IMR-90 (cell line): ENCODE measurements at regions not wholly inside any gene's neighbourhood (a gene's known extent, or its start where the extent isn't known, plus 50 kb on each side); places are given as distances from the start of the nearest gene placed in this dataset.

Experiments
- ATAC-seq: fragments of 200-7000 bp; cut with Tn5 transposase; 2 replicates; pipeline ENCODE4 v1.9.1; 2020; ENCODE audit warnings: low read depth, mild to moderate bottlenecking, moderate library complexity
- BruUV-seq: library from RNA; stranded (reverse); fragments of 400-500 nt; replicated peaks from 2 replicates; lab custom pipeline; 2021; lab: Mats Ljungman, UMichigan
- CTCF ChIA-PET: fragments of 300-600 bp; formaldehyde crosslinking; extraction: SDS; loops from one replicate; lab custom pipeline; 2021; ENCODE audit warnings: antibody characterized with exemption; lab: Yijun Ruan, JAX
- POLR2A ChIA-PET: fragments of 300-600 bp; sonication (Branson Sonifier 250); formaldehyde crosslinking; loops from one replicate; lab custom pipeline; 2022; ENCODE audit warnings: antibody characterized with exemption; ENCODE audit not compliant: unreplicated experiment; lab: Charles Lee
- DNase-seq: peaks from one replicate; pipeline ENCODE4 v3.0.0; 2013
- H2AFZ ChIP-seq: replicated peaks from 2 replicates; pipeline ENCODE3; 2013; ENCODE audit warnings: low read length, mild to moderate bottlenecking; ENCODE audit not compliant: poor library complexity
- H2AK5ac ChIP-seq: 2 replicates; pipeline ENCODE4 v1.6.1; 2013; ENCODE audit warnings: low read depth, low read length, inconsistent platforms
- H2AK9ac ChIP-seq: replicated peaks from 2 replicates; pipeline ENCODE3; 2013; ENCODE audit warnings: mild to moderate bottlenecking, low read depth, low read length, moderate library complexity; ENCODE audit not compliant: poor library complexity
- H2BK120ac ChIP-seq: 2 replicates; pipeline ENCODE4 v1.6.1; 2013; ENCODE audit warnings: low read depth, low read length, inconsistent platforms
- H2BK15ac ChIP-seq: 3 replicates; pipeline ENCODE4 v1.6.1; 2013; ENCODE audit warnings: low read depth, low read length, inconsistent platforms
- H2BK20ac ChIP-seq: 2 replicates; pipeline ENCODE4 v1.6.1; 2013; ENCODE audit warnings: low read depth, mild to moderate bottlenecking, inconsistent platforms, low read length, moderate library complexity
- H2BK5ac ChIP-seq: 2 replicates; pipeline ENCODE4 v1.6.1; 2013; ENCODE audit warnings: mild to moderate bottlenecking, low read depth, low read length, inconsistent platforms; ENCODE audit not compliant: poor library complexity, severe bottlenecking
- H3K14ac ChIP-seq: replicated peaks from 2 replicates; pipeline ENCODE4 v1.6.1; 2013; ENCODE audit warnings: low read depth, low read length, inconsistent platforms
- H3K18ac ChIP-seq: 2 replicates; pipeline ENCODE4 v1.6.1; 2013; ENCODE audit warnings: low read depth, low read length, control low read depth
- H3K23ac ChIP-seq: 2 replicates; pipeline ENCODE4 v1.6.1; 2013; ENCODE audit warnings: low read depth, low read length, inconsistent platforms
- H3K27ac ChIP-seq: 2 replicates; pipeline ENCODE4 v1.5.1; 2013; ENCODE audit warnings: mild to moderate bottlenecking, control low read depth, low read length; ENCODE audit not compliant: insufficient read depth
- H3K27me3 ChIP-seq: 2 replicates; pipeline ENCODE4 v1.6.1; 2013; ENCODE audit warnings: low read length; ENCODE audit not compliant: control insufficient read depth, insufficient read depth
- H3K36me3 ChIP-seq: 2 replicates; pipeline ENCODE4 v1.6.1; 2013; ENCODE audit warnings: low read length, mixed read lengths; ENCODE audit not compliant: control insufficient read depth, insufficient read depth
- H3K4ac ChIP-seq: 2 replicates; pipeline ENCODE4 v1.6.1; 2013; ENCODE audit warnings: low read depth, low read length, inconsistent platforms
- H3K4me1 ChIP-seq: 2 replicates; pipeline ENCODE4 v1.6.1; 2013; ENCODE audit warnings: low read length, mixed read lengths; ENCODE audit not compliant: control insufficient read depth, insufficient read depth
- H3K4me2 ChIP-seq: 2 replicates; pipeline ENCODE4 v1.6.1; 2013; ENCODE audit warnings: low read depth, mild to moderate bottlenecking, control low read depth, low read length, moderate library complexity
- H3K4me3 ChIP-seq: 2 replicates; pipeline ENCODE4 v1.5.1; 2013; ENCODE audit warnings: low read depth, mild to moderate bottlenecking, control low read depth, low read length, moderate library complexity; ENCODE audit not compliant: insufficient read depth
- H3K56ac ChIP-seq: 2 replicates; pipeline ENCODE4 v1.6.1; 2013; ENCODE audit warnings: low read length, inconsistent platforms; ENCODE audit not compliant: insufficient read depth; ENCODE audit errors: extremely low read depth
- H3K79me1 ChIP-seq, 2 experiments: 2 replicates each; pipeline ENCODE4 v1.6.1; 2013; ENCODE audit warnings: low read length in 2 of 2, inconsistent platforms in 1 of 2, low read depth in 1 of 2
- H3K9ac ChIP-seq: 2 replicates; pipeline ENCODE4 v1.6.1; 2013; ENCODE audit warnings: low read depth, low read length, control low read depth
- H3K9me1 ChIP-seq: 2 replicates; pipeline ENCODE4 v1.6.1; 2013; ENCODE audit warnings: low read length, inconsistent platforms; ENCODE audit not compliant: insufficient read depth
- H3K9me3 ChIP-seq: 2 replicates; pipeline ENCODE4 v1.6.1; 2013; ENCODE audit warnings: low read length; ENCODE audit not compliant: control insufficient read depth, insufficient read depth
- H4K20me1 ChIP-seq: 2 replicates; pipeline ENCODE4 v1.6.1; 2013; ENCODE audit warnings: low read length, inconsistent platforms; ENCODE audit not compliant: insufficient read depth
- H4K5ac ChIP-seq: 2 replicates; pipeline ENCODE4 v1.6.1; 2013; ENCODE audit warnings: mild to moderate bottlenecking, low read depth, low read length, control low read depth
- H4K8ac ChIP-seq, 2 experiments: 2 replicates each; pipeline ENCODE4 v1.6.1; 2013; ENCODE audit warnings: low read depth in 2 of 2, low read length in 2 of 2, control low read depth in 1 of 2, inconsistent platforms in 1 of 2
- H4K91ac ChIP-seq: 2 replicates; pipeline ENCODE4 v1.6.1; 2013; ENCODE audit warnings: low read depth, low read length, inconsistent platforms; ENCODE audit not compliant: insufficient read depth
- CEBPB ChIP-seq: IDR thresholded peaks from 2 replicates; pipeline ENCODE4 v1.6.1; 2012; ENCODE audit warnings: low read depth, low read length, improper control_type of control experiment
- CHD1 ChIP-seq: IDR thresholded peaks from 2 replicates; pipeline ENCODE4 v1.6.1; 2012; ENCODE audit warnings: low read depth, low read length, improper control_type of control experiment
- CTCF ChIP-seq: conservative IDR thresholded peaks from 2 replicates; pipeline ENCODE4 v1.5.1; 2012; ENCODE audit warnings: mild to moderate bottlenecking, low read depth, low read length, improper control_type of control experiment
- FOS ChIP-seq: fragments of 150-350 bp; IDR thresholded peaks from 2 replicates; pipeline ENCODE4 v1.6.1; 2016; ENCODE audit warnings: low read depth, low read length
- MAFK ChIP-seq: IDR thresholded peaks from 2 replicates; pipeline ENCODE4 v1.6.1; 2012; ENCODE audit warnings: low read depth, low read length, improper control_type of control experiment
- MAZ ChIP-seq: IDR thresholded peaks from 2 replicates; pipeline ENCODE4 v1.6.1; 2012; ENCODE audit warnings: low read depth, mild to moderate bottlenecking, low read length, improper control_type of control experiment, moderate library complexity, borderline replicate concordance
- MXI1 ChIP-seq: IDR thresholded peaks from 2 replicates; pipeline ENCODE4 v1.6.1; 2012; ENCODE audit warnings: low read depth, mild to moderate bottlenecking, low read length, moderate library complexity, borderline replicate concordance
- NFE2L2 ChIP-seq: fragments of 150-350 bp; IDR thresholded peaks from 2 replicates; pipeline ENCODE4 v1.6.1; 2016; ENCODE audit warnings: low read depth, mild to moderate bottlenecking, low read length
- POLR2A ChIP-seq: IDR thresholded peaks from 2 replicates; pipeline ENCODE4 v1.6.1; 2012; ENCODE audit warnings: mild to moderate bottlenecking, low read depth, low read length
- RAD21 ChIP-seq: IDR thresholded peaks from 2 replicates; pipeline ENCODE4 v1.6.1; 2012; ENCODE audit warnings: low read length, improper control_type of control experiment
- RFX5 ChIP-seq: IDR thresholded peaks from 2 replicates; pipeline ENCODE4 v1.8.0; 2012; ENCODE audit warnings: low read depth, mild to moderate bottlenecking, low read length, moderate library complexity
- SMC3 ChIP-seq: fragments of 150-350 bp; IDR thresholded peaks from 2 replicates; pipeline ENCODE4 v1.6.1; 2016; ENCODE audit warnings: low read depth, mild to moderate bottlenecking, antibody characterized with exemption, low read length, moderate library complexity
- USF2 ChIP-seq: fragments of 150-350 bp; IDR thresholded peaks from 2 replicates; pipeline ENCODE4 v1.6.1; 2017; ENCODE audit warnings: mild to moderate bottlenecking, antibody characterized with exemption, low read length, low read depth
- dilution Hi-C: fragments of 300-500 bp; cut with HindIII; formaldehyde crosslinking; loops from one replicate; pipeline ENCODE4 v1.14.3; 2018; ENCODE audit warnings: low sequenced_read_pairs; ENCODE audit not compliant: unreplicated experiment
- in situ Hi-C: fragments of 300-500 bp; cut with MboI; formaldehyde crosslinking; loops from 3 replicates; pipeline ENCODE4 v1.14.3; 2019; ENCODE audit warnings: low sequenced_read_pairs, inconsistent platforms, mixed read lengths
- intact Hi-C: fragments of 100-400 bp; cut with micrococcal nuclease; formaldehyde crosslinking; loops from 2 replicates; pipeline ENCODE4 v1.10.0; 2022
- TF ChIP-seq, protein P1 (sequence below): fragments of 150-350 bp; IDR thresholded peaks from 2 replicates; pipeline ENCODE4 v1.6.1; 2016; ENCODE audit warnings: low read depth, mild to moderate bottlenecking, low read length, moderate library complexity, borderline replicate concordance

DNA sequence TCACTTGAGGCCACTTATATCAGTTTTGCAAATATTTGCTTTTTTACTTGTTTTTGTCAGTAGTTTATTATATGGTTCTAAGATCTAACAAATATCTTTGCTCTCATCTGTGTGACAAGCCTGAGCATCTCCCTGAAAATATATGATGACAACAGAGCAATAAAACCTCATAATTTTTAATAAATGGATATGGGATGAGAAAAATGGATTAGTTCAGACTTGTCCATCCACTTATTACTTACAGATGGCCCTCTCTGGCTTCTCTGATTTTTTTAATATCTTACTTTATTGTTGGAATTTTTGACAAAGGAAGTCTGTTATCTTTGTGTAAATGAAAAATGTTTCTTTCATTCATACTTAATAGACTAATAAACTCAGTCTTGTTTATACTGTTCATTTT is 491.4 kb upstream of the RAG2 start:
- no peak overlapping the region for H3K4ac ChIP-seq
- no peak overlapping the region for H2BK120ac ChIP-seq
- no peak overlapping the region for H3K9ac ChIP-seq
- no peaks in the 10 kb centered on the region for H3K9me3 ChIP-seq
- H3K27ac ChIP-seq = no peak overlapping the region
- H2BK5ac ChIP-seq = no peak overlapping the region
- ATAC-seq = no peak
- no peaks in the 10 kb centered on the region for H3K4me1 ChIP-seq
- dilution Hi-C loops (no loop called here), intact Hi-C loops (no loop called here), in situ Hi-C loops (no loop called here)
- H3K79me1 ChIP-seq = no peaks in the 10 kb centered on the region
- TF ChIP-seq MXI1 (no peak), MAFK (no peak), MAZ (no peak), USF2 (no peak), RAD21 (no peak), NFE2L2 (no peak), FOS (no peak), POLR2A (no peak), SMC3 (no peak), CHD1 (no peak), CEBPB (no peak), RFX5 (no peak), CTCF (no peak)
- TF ChIP-seq, protein P1, sequence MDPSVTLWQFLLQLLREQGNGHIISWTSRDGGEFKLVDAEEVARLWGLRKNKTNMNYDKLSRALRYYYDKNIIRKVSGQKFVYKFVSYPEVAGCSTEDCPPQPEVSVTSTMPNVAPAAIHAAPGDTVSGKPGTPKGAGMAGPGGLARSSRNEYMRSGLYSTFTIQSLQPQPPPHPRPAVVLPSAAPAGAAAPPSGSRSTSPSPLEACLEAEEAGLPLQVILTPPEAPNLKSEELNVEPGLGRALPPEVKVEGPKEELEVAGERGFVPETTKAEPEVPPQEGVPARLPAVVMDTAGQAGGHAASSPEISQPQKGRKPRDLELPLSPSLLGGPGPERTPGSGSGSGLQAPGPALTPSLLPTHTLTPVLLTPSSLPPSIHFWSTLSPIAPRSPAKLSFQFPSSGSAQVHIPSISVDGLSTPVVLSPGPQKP = no peak
- no peak for DNase-seq
- H2AK9ac ChIP-seq = no peak overlapping the region
- no peak overlapping the region for H4K8ac ChIP-seq
- no peak overlapping the region for H2AFZ ChIP-seq
- H3K27me3 ChIP-seq = no peaks in the 10 kb centered on the region
- no peak overlapping the region for H3K4me3 ChIP-seq
- H3K56ac ChIP-seq = no peak overlapping the region
- H4K5ac ChIP-seq = no peak overlapping the region
- H3K9me1 ChIP-seq = no peaks in the 10 kb centered on the region
- H2AK5ac ChIP-seq = no peak overlapping the region
- ChIA-PET POLR2A (no interaction called here), CTCF (no interaction called here)
- H2BK15ac ChIP-seq = no peak overlapping the region
- H4K91ac ChIP-seq = no peak overlapping the region
- no peaks in the 10 kb centered on the region for H4K20me1 ChIP-seq
- no peak overlapping the region for H3K4me2 ChIP-seq
- no peaks in the 10 kb centered on the region for H3K36me3 ChIP-seq
- no peak overlapping the region for H3K23ac ChIP-seq
- no peak overlapping the region for H3K18ac ChIP-seq
- no TSS peak for BruUV-seq
- H3K14ac ChIP-seq = no peak overlapping the region
- H2BK20ac ChIP-seq = no peak overlapping the region
